Testis (tissue), 2 donors: ENCODE measurements at regions not wholly inside any gene's neighbourhood (a gene's known extent, or its start where the extent isn't known, plus 50 kb on each side); places are given as distances from the start of the nearest gene placed in this dataset.

Experiments
- DNase-seq: peaks from one replicate; pipeline ENCODE4 v3.0.0-alpha.2; 2019
- H3K27ac ChIP-seq, 2 donors: fragments of 200-600 bp; sonication (generic); one replicate each; pipeline ENCODE4 v1.5.1; 2019
- H3K27me3 ChIP-seq: fragments of 200-600 bp; sonication (generic); one replicate; pipeline ENCODE4 v1.5.1; 2019
- H3K36me3 ChIP-seq: fragments of 200-600 bp; sonication (generic); one replicate; pipeline ENCODE4 v1.5.1; 2017; ENCODE audit warnings: low read depth; ENCODE audit errors: missing control alignments
- H3K4me1 ChIP-seq: fragments of 200-600 bp; sonication (generic); one replicate; pipeline ENCODE4 v1.5.1; 2019
- H3K4me3 ChIP-seq, 2 donors: fragments of 200-600 bp; sonication (generic); one replicate each; pipeline ENCODE4 v1.5.1; 2017 to 2019
- H3K9me3 ChIP-seq: fragments of 200-600 bp; sonication (generic); one replicate; pipeline ENCODE4 v1.5.1; 2017
- CTCF ChIP-seq, 3 experiments: fragments of 450-650 bp in 2 of 3; fragments of 200-600 bp in 1 of 3; sonication (generic) in 1 of 3; IDR thresholded peaks; one replicate each; pipeline ENCODE4 v1.5.1; 2016 to 2019; ENCODE audit warnings: antibody characterized with exemption in 3 of 3, mild to moderate bottlenecking in 2 of 3, moderate library complexity in 1 of 3
- POLR2A ChIP-seq: fragments of 450-650 bp; IDR thresholded peaks from one replicate; pipeline ENCODE4 v1.6.1; 2017; ENCODE audit warnings: antibody characterized with exemption, mild to moderate bottlenecking, moderate library complexity
- WGBS, 2 donors: methylation state at CpG; one replicate each; pipeline ENCODE4 v1.1.5; 2018; 5-methylcytosine and 5-hydroxymethylcytosine counted together
- intact Hi-C: fragments of 100-400 bp; cut with DNase I; formaldehyde crosslinking; loops from one replicate; pipeline ENCODE4 v1.15.1; 2023; ENCODE audit warnings: low total_unique reads

DNA sequence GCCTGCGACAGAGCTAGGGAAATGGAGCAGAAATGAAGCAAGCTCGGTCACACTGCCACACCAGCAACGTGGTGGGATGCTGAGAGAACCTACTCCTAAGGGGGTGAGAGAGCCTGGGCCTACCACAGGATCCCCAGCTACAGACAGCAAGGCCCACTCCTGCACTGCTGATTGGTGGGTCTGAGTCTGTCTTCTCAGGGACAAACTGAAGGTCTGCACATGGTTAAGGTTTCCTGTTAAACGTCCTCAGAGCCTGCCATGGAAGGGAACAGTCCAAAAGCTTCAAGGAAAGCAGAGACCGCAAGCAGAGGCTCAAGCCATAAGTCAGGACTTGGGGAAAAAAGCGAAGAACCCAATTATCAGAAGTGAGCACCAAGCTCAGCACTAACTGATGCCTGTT lies 53.5 kb upstream of the MED4 start:
- Histone ChIP-seq H3K9me3 (no peaks in the 10 kb centered on the region), H3K27me3 (no peaks in the 10 kb centered on the region), H3K36me3 (no peaks in the 10 kb centered on the region), H3K4me1 (no peaks in the 10 kb centered on the region), H3K4me3 (no peak overlapping the region), H3K27ac (no peak overlapping the region)
- no peak for TF ChIP-seq POLR2A
- no peak for TF ChIP-seq CTCF (IDR thresholded peaks at IDR 0.05)
- DNase-seq = no peak
- 80 to 86% methylated on average over 6 of the region's 6 CpGs for WGBS, 2 donors
- intact Hi-C loops = no loop called here

- Histone ChIP-seq H3K9me3 (no peaks in the 10 kb centered on the region), H3K27ac (no peak overlapping the region), H3K36me3 (no peaks in the 10 kb centered on the region), H3K27me3 (no peaks in the 10 kb centered on the region), H3K4me1 (no peaks in the 10 kb centered on the region), H3K4me3 (no peak overlapping the region)
- intact Hi-C loops = no loop called here
- TF ChIP-seq CTCF (IDR thresholded peaks at IDR 0.05) = no peak
- DNase-seq = no peak
- 87 to 94% methylated on average over 2 of the region's 2 CpGs for WGBS, 2 donors
Observed at GRCh38 chr13:48146636-48147035, 51.7 kb upstream of the MED4 start.

GRCh38 chr13:48146122-48146521 lies 51.2 kb upstream of the MED4 start:
- intact Hi-C loops = no loop called here
- H3K36me3 ChIP-seq = no peaks in the 10 kb centered on the region
- H3K9me3 ChIP-seq = no peaks in the 10 kb centered on the region
- H3K27ac ChIP-seq = no peak overlapping the region
- H3K27me3 ChIP-seq = no peaks in the 10 kb centered on the region
- DNase-seq = no peak
- no peak overlapping the region for H3K4me3 ChIP-seq
- no peaks in the 10 kb centered on the region for H3K4me1 ChIP-seq
- TF ChIP-seq CTCF (IDR thresholded peaks at IDR 0.05) = no peak
- no peak for TF ChIP-seq POLR2A
- 92 to 100% methylated on average over 1 of the region's 1 CpG for WGBS, 2 donors
